BE2C (cell line): ENCODE measurements at regions not wholly inside any gene's neighbourhood (a gene's known extent, or its start where the extent isn't known, plus 50 kb on each side); places are given as distances from the start of the nearest gene placed in this dataset.

Source experiments
- DNase-seq: peaks from one replicate; pipeline ENCODE4 v3.0.0-alpha.2; 2020
- H3K27me3 ChIP-seq: fragments of 250-450 bp; sonication (Bioruptor Pico); 2 replicates; pipeline ENCODE4 v1.5.1; 2020; ENCODE audit warnings: mild to moderate bottlenecking
- H3K36me3 ChIP-seq: fragments of 250-450 bp; sonication (Bioruptor Pico); 2 replicates; pipeline ENCODE4 v1.5.1; 2020; ENCODE audit warnings: mild to moderate bottlenecking
- H3K4me1 ChIP-seq: fragments of 250-450 bp; sonication (Bioruptor Pico); 2 replicates; pipeline ENCODE4 v1.5.1; 2020
- H3K4me3 ChIP-seq: 2 replicates; pipeline ENCODE4 v1.5.1; 2011; ENCODE audit warnings: low read depth, low read length
- H3K9me3 ChIP-seq: fragments of 250-450 bp; sonication (Bioruptor Pico); 2 replicates; pipeline ENCODE4 v1.5.1; 2020
- TF ChIP-seq, protein P1 (sequence below): IDR thresholded peaks from 2 replicates; pipeline ENCODE4 v1.5.1; 2012; ENCODE audit warnings: mild to moderate bottlenecking, low read depth, low read length

DNA sequence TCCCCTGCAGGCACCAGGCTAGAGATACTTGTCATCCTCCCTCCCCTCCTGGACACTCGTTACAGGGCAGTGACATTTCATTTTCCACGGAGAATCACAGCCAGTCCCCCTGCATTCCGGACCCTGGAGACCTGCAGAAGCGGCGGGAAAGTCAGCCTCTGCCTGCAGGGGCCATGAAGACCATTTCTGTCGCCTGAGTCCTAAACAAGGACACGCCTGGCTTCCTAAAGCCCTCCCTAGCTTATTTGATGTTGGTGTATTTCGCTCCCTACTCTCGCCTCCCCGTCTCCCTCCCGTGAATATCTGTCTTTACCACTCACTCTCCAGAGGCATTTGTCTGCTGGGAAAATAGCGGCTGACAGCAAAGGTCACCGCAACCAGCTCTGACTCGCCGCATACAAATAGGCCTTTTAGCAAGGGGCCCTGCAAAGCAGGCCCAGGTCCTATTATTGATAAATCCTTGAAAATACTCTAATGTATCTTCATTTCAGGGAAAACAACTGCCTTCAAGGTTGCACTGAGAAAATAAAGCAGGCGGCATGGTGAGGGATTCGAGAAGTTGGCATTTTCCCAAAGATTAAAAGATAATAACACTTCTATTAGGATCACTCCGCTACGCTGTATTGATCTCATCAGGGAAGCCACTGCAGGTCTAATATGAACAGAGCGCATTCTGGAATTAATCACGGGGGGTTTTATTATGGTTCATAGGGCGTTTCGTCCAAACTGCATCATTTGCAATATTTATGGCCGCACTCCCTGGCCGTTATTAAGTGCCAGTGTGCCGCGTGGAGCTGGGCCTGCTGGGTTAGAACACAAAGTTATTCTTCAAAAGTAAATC is 447.1 kb upstream of the CDH5 start:
- TF ChIP-seq, protein P1, sequence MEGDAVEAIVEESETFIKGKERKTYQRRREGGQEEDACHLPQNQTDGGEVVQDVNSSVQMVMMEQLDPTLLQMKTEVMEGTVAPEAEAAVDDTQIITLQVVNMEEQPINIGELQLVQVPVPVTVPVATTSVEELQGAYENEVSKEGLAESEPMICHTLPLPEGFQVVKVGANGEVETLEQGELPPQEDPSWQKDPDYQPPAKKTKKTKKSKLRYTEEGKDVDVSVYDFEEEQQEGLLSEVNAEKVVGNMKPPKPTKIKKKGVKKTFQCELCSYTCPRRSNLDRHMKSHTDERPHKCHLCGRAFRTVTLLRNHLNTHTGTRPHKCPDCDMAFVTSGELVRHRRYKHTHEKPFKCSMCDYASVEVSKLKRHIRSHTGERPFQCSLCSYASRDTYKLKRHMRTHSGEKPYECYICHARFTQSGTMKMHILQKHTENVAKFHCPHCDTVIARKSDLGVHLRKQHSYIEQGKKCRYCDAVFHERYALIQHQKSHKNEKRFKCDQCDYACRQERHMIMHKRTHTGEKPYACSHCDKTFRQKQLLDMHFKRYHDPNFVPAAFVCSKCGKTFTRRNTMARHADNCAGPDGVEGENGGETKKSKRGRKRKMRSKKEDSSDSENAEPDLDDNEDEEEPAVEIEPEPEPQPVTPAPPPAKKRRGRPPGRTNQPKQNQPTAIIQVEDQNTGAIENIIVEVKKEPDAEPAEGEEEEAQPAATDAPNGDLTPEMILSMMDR = no peak
- H3K9me3 ChIP-seq = no peaks in the 10 kb centered on the region
- H3K36me3 ChIP-seq = no peaks in the 10 kb centered on the region
- no peak overlapping the region for H3K4me3 ChIP-seq
- no peaks in the 10 kb centered on the region for H3K4me1 ChIP-seq
- H3K27me3 ChIP-seq = no peaks in the 10 kb centered on the region
- DNase-seq = no peak

DNA sequence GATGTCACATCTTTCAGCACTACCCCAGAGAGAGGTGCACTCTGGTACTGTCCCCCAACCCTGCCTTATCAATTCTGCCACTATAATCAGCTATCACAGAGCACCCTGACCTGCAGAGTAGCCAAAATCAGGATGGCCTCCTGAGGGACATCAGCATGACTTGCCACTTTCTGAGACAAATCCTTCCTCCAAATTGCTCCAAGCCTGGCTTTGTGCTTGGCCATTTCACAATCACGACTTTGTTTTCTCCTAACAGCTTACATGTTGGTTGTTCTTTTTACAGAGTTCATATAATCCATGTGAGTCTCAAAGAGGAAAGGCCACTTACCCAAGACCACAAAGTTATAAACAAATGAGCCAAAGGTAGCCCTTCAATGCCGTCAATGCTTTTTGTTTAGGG is 449.0 kb upstream of the CDH5 start:
- DNase-seq = no peak
- Histone ChIP-seq H3K36me3 (no peaks in the 10 kb centered on the region), H3K27me3 (no peaks in the 10 kb centered on the region), H3K4me1 (no peaks in the 10 kb centered on the region), H3K4me3 (no peak overlapping the region), H3K9me3 (no peaks in the 10 kb centered on the region)
- TF ChIP-seq, protein P1 = no peak

DNA sequence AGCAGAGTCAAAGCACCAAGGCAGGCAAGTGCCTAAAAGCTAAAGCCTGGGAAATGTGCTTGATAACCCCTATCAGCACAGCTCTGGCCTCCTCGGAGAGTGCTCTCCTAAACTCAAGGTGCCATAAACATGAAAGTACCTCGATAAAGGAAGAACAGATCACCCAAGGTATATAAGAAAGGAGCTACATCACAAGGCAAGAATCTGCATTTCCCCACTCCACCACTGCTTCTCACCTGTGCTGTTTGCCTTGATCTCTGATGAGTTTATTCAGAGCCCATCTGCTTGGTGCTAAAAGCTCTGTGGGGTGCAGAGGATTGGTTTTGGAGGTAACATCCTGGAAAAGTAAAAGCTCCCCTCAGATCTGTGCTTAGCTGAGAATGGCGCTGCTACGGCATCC is 449.5 kb upstream of the CDH5 start:
- H3K27me3 ChIP-seq = no peaks in the 10 kb centered on the region
- no peaks in the 10 kb centered on the region for H3K36me3 ChIP-seq
- no peak for DNase-seq
- TF ChIP-seq, protein P1 = no peak
- no peaks in the 10 kb centered on the region for H3K4me1 ChIP-seq
- no peaks in the 10 kb centered on the region for H3K9me3 ChIP-seq
- no peak overlapping the region for H3K4me3 ChIP-seq

DNA sequence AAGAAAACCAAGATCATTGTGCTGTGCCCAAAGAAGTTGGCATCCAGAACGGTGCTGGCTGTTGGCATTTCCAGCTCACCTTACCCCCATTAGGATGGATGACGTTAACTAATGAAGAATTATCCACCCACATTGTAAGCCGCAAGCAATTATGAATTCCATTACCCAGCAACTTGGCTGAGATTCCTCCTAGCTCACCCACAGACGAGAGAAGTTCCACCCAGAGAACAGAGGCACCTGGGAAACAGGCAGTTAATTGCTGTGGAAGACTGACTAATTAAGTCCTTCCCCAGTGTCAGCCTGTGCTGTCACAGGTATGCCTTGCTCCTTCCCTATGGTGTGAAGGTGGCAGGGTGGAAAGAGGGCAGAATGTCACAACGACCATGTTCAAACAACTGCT is 456.2 kb upstream of the CDH5 start:
- Histone ChIP-seq H3K27me3 (no peaks in the 10 kb centered on the region), H3K36me3 (no peaks in the 10 kb centered on the region), H3K4me1 (no peaks in the 10 kb centered on the region), H3K4me3 (no peak overlapping the region), H3K9me3 (no peaks in the 10 kb centered on the region)
- TF ChIP-seq, protein P1 = no peak
- no peak for DNase-seq

DNA sequence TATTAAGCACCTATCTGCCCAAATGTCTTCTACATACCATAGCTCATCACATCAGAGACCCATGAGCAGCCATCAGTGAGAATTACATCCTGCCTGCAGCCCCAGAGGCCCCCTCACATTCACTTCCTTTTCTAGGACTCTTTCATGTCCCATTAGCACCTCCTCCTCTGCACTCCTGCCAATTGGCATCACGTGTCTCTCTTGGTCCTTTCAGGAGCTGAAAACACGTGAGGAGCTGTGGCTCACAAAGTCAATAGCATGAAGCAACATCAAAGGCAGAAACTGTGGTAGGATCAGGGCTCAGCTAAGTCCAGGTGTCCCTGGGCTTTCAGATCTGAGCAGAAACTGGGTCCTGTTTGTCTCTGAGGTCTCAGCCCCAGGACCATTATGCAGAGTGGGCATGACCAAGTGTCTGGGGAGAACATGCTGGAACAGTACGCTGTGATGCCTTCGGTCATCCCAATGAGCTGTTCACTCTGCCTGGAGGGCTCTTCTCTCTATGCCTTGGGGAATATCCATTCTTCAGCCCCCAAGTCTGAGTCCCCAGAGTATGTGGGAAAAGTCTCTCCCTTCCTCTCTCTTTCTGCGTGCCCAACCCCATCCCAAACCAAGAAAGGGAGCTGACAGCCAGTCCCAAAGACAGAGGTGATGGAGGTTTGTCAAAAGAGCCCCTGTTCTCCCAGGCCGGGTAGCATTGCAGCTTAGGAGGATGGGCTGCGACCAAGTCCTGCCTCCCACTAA is 457.0 kb upstream of the CDH5 start:
- no peak for DNase-seq
- TF ChIP-seq, protein P1 = no peak
- Histone ChIP-seq H3K4me3 (no peak overlapping the region), H3K36me3 (no peaks in the 10 kb centered on the region), H3K4me1 (no peaks in the 10 kb centered on the region), H3K9me3 (no peaks in the 10 kb centered on the region), H3K27me3 (no peaks in the 10 kb centered on the region)

DNA sequence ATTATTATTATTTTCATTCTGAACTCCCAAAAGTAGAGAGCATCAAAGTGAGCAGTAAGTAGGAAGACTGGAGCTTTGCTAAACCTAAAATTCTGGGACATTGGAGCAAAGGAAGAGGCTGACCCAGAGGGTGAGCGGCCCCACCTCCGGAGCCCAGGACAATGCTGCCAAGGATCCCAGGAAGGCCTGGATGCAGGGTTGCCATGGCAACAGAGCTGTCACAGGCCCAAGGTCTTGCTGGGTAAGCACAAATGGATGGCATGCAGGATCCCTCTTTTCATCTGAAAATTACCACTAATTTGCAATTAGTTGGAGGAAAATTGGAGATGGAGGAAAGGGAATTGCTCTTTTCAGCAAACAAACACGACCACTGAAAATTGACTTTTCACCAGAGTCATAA is 457.9 kb upstream of the CDH5 start:
- no peak overlapping the region for H3K4me3 ChIP-seq
- no peaks in the 10 kb centered on the region for H3K27me3 ChIP-seq
- no peaks in the 10 kb centered on the region for H3K36me3 ChIP-seq
- TF ChIP-seq, protein P1 = no peak
- H3K9me3 ChIP-seq = no peaks in the 10 kb centered on the region
- no peaks in the 10 kb centered on the region for H3K4me1 ChIP-seq
- peak; percentile 53 for DNase-seq
